AG04449 (cell line): ENCODE measurements at regions not wholly inside any gene's neighbourhood (a gene's known extent, or its start where the extent isn't known, plus 50 kb on each side); places are given as distances from the start of the nearest gene placed in this dataset.

Source experiments
- CTCF ChIA-PET: fragments of 350-600 bp; formaldehyde crosslinking; extraction: SDS; loops from one replicate; lab custom pipeline; 2021; ENCODE audit warnings: antibody characterized with exemption; lab: Yijun Ruan, JAX
- POLR2A ChIA-PET: fragments of 400-600, 350-600 bp; formaldehyde crosslinking; extraction: SDS; loops from one replicate; lab custom pipeline; 2020; ENCODE audit warnings: antibody characterized with exemption, inconsistent platforms; lab: Yijun Ruan, JAX
- DNase-seq: peaks from one replicate; pipeline ENCODE4 v3.0.0-alpha.2; 2010; ENCODE audit warnings: low read depth, low spot score
- H3K4me3 ChIP-seq: 2 replicates; pipeline ENCODE4 v1.5.1; 2011; ENCODE audit warnings: low read depth, mild to moderate bottlenecking, control low read depth, low read length
- TF ChIP-seq, protein P1 (sequence below): IDR thresholded peaks from one replicate; pipeline ENCODE4 v1.5.1; 2011; ENCODE audit warnings: mild to moderate bottlenecking, moderate library complexity, low read length, control low read depth, inconsistent platforms; ENCODE audit not compliant: insufficient read depth; ENCODE audit errors: missing control alignments

DNA sequence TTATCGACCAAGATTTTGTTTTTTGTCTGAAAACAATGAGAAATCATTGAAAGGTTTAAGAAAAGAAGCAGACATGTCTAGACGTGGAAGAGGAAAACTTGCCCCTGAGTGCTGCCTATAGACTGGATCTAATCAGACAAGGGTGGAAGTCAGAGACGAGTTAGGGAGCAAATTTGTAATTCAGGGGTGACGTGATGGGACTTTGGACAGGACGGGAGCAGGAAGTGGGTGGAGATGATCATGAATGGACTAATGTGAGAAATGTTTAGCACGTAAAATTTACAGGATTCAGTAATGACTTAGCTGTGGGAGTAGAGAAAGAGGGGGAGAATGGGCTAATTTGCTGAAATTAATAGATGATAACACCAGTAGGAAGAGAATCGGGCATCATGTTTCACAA, 117.0 kb upstream of the EPHA4 start:
- ChIA-PET POLR2A (interaction anchor here (0.7 kb wide), 1 partner anchor 278 kb away, joined by 3 read pairs; no protein-coding TSS in a partner anchor), CTCF (no interaction called here)
- no peak for DNase-seq
- H3K4me3 ChIP-seq, result no peak overlapping the region
- TF ChIP-seq, protein P1, sequence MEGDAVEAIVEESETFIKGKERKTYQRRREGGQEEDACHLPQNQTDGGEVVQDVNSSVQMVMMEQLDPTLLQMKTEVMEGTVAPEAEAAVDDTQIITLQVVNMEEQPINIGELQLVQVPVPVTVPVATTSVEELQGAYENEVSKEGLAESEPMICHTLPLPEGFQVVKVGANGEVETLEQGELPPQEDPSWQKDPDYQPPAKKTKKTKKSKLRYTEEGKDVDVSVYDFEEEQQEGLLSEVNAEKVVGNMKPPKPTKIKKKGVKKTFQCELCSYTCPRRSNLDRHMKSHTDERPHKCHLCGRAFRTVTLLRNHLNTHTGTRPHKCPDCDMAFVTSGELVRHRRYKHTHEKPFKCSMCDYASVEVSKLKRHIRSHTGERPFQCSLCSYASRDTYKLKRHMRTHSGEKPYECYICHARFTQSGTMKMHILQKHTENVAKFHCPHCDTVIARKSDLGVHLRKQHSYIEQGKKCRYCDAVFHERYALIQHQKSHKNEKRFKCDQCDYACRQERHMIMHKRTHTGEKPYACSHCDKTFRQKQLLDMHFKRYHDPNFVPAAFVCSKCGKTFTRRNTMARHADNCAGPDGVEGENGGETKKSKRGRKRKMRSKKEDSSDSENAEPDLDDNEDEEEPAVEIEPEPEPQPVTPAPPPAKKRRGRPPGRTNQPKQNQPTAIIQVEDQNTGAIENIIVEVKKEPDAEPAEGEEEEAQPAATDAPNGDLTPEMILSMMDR, result no peak

DNA sequence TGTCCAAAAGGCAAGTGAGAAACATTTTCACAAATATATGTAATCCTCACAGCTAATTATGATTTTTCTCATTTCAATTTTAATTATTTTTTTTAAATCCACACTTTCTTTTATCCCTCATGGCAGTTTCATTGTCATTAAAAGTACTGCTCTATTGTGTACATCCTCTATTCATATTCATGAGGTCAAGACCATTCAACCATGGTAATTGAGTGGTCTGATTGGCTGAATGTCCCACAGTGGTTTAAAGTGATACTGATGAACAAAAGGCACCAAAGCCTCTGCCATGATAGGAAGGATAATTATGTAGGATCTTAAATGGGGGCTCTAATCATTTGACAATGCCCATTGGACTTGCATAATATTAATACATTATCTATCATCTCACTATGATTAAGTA, 108.4 kb upstream of the EPHA4 start:
- no peak overlapping the region for H3K4me3 ChIP-seq
- ChIA-PET POLR2A (no interaction called here), CTCF (no interaction called here)
- no peak for DNase-seq
- TF ChIP-seq, protein P1, result no peak

DNA sequence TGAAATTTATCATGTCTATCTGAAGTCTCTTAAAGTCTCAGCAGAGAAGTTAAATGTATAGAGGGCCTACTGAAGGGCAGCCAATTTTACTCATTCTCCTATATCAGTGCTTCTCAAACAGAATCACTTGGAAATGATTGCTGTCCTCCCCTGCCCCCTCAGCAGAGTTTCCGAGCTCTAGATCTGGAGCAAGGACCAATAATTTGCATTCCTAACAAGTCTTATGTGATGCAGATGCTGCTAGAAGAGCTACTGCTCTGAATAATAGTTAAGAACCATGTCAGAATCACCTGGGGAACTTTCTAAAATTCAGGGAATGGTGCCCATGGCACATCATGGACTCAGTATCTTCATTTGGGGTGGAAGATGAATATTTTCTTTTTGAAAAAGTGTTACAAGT, 105.6 kb upstream of the EPHA4 start:
- ChIA-PET POLR2A (no interaction called here), CTCF (no interaction called here)
- TF ChIP-seq, protein P1, result no peak
- no peak overlapping the region for H3K4me3 ChIP-seq
- DNase-seq, result no peak

DNA sequence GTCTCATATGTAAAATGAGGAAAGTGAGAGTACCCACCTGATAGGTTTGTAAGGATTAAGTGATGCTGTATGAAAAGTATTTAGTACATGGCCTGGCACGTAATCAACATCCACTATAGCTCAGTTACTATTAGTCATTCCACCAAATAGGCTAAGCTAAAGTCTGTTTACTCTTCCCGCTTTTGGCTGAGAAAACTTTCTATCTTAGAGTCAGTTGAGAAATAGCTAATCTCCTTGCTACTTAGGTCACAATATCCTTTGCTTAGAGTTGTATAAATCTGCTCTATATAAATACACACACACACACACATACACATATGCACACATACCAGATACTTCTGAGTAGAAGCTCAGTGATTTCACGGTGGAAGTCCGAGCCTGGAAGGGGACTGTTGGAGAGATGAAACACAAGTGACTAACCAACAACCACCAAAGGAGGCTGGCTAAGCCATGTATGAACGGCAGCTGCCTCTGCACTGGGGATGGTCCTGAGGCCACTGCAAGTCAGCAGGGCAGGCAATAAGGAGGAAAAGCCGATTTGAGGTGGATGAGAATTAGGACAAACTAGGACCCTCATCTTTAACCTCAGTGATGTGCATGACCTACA, 104.6 kb upstream of the EPHA4 start:
- H3K4me3 ChIP-seq, result no peak overlapping the region
- no peak for DNase-seq
- TF ChIP-seq, protein P1, result no peak
- ChIA-PET CTCF (no interaction called here), POLR2A (no interaction called here)

DNA sequence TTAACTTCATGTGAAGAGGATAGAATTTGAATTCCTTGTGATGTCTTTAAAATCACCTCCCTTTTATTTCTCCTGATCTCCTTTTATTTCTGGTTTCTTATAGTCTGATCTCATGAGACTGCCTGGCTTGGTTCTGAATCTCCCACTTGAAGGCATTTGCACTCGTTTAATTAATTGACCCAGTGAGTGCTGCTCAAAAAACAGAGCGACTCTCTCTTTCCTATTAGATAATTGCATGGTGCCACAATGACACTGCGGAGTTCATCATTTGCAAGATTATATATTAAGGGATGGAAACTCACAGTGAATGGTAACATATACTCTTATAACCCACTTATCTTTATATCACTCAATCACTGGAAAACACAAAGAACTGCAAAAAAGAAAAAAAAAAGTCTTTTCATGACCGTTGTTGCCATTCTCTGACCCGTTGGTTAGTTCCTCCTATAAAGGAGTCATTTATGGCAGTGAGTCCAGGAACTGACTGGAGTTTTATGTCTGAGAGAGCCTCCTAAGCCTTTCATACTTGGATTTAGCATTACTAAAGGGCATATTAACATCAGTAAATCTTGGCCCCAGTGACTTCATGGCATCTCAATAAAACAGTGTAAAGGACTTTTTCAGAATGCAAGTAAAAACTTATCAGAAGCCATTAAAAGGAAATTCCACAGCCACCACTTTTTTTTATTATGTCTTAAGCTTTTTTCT, 103.3 kb upstream of the EPHA4 start:
- TF ChIP-seq, protein P1, result no peak
- DNase-seq, result no peak
- CTCF ChIA-PET, result no interaction called here
- no peak overlapping the region for H3K4me3 ChIP-seq
- POLR2A ChIA-PET, result no interaction called here

DNA sequence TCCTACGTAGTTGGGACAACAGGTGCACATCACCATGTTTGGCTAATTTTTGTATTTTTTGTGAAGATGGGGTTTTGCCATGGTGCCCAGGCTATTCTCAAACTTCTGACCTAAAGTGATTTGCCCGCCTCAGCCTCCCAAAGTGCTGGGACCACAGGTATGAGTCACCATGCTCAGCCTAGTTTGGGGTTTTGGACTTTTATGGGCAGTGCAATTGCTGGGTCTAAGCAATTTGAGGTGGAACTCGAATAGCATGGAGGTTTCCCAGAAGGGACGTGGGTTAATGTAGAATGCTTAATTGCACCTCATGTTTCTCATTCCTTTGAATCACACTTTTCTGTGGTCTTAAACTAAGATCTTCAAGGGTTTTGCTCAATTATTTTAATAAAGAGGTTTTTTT, 102.3 kb upstream of the EPHA4 start:
- no peak for DNase-seq
- TF ChIP-seq, protein P1, result no peak
- CTCF ChIA-PET, result no interaction called here
- H3K4me3 ChIP-seq, result no peak overlapping the region
- POLR2A ChIA-PET, result no interaction called here
